ENCODE measurements at regions not wholly inside any gene's neighbourhood (a gene's known extent, or its start where the extent isn't known, plus 50 kb on each side); places are given as distances from the start of the nearest gene placed in this dataset.

GRCh38 chr10:111348076-111348475 lies 271.2 kb downstream of the ADRA2A start:
- no peak overlapping the region for H3K4me3 ChIP-seq (ENCODE audit: low read length, poor library complexity, severe bottlenecking)
- H3K36me3 ChIP-seq (ENCODE audit: insufficient read depth, low read length) = no peaks in the 10 kb centered on the region
- H3K4me2 ChIP-seq (ENCODE audit: low read depth, low read length, poor library complexity, severe bottlenecking) = no peak overlapping the region
- no peak overlapping the region for H3K9ac ChIP-seq (ENCODE audit: low read depth, low read length, poor library complexity, severe bottlenecking)
- TF ChIP-seq EZH2phosphoT487 (IDR thresholded peaks at IDR 0.05; ENCODE audit: borderline replicate concordance) (no peak), CTCF (conservative IDR thresholded peaks at IDR 0.05; ENCODE audit: low read length) (no peak)
- no peaks in the 10 kb centered on the region for H3K9me3 ChIP-seq (ENCODE audit: insufficient read depth, low read depth, low read length)
- H4K20me1 ChIP-seq (ENCODE audit: insufficient read depth, low read length, poor library complexity, severe bottlenecking) = no peaks in the 10 kb centered on the region
- H3F3A ChIP-seq (ENCODE audit: low read depth) = no peaks in the 10 kb centered on the region
- no peaks in the 10 kb centered on the region for H3K79me2 ChIP-seq (ENCODE audit: insufficient read depth, low read length)
- H3K27me3 ChIP-seq (ENCODE audit: insufficient read depth, low read length, poor library complexity, severe bottlenecking) = no peaks in the 10 kb centered on the region
- H3K9me2 ChIP-seq (replicated peaks; ENCODE audit: low read depth, low read length) = no peaks in the 10 kb centered on the region
- no peak overlapping the region for H2AFZ ChIP-seq (ENCODE audit: low read length)
- H3K4me1 ChIP-seq (ENCODE audit: insufficient read depth, low read length, poor library complexity, severe bottlenecking) = no peaks in the 10 kb centered on the region

GRCh38 chr10:111354859-111355258 lies 278.0 kb downstream of the ADRA2A start:
- H3K9ac ChIP-seq (ENCODE audit: low read depth, low read length, poor library complexity, severe bottlenecking) = no peak overlapping the region
- H3K9me3 ChIP-seq (ENCODE audit: insufficient read depth, low read depth, low read length) = no peaks in the 10 kb centered on the region
- no peaks in the 10 kb centered on the region for H4K20me1 ChIP-seq (ENCODE audit: insufficient read depth, low read length, poor library complexity, severe bottlenecking)
- TF ChIP-seq EZH2phosphoT487 (IDR thresholded peaks at IDR 0.05; ENCODE audit: borderline replicate concordance) (no peak), CTCF (conservative IDR thresholded peaks at IDR 0.05; ENCODE audit: low read length) (no peak)
- H3K9me2 ChIP-seq (replicated peaks; ENCODE audit: low read depth, low read length) = no peaks in the 10 kb centered on the region
- H3K4me1 ChIP-seq (ENCODE audit: insufficient read depth, low read length, poor library complexity, severe bottlenecking) = no peaks in the 10 kb centered on the region
- H3K4me3 ChIP-seq (ENCODE audit: low read length, poor library complexity, severe bottlenecking) = no peak overlapping the region
- H3K36me3 ChIP-seq (ENCODE audit: insufficient read depth, low read length) = no peaks in the 10 kb centered on the region
- H3K27me3 ChIP-seq (ENCODE audit: insufficient read depth, low read length, poor library complexity, severe bottlenecking) = no peaks in the 10 kb centered on the region
- no peak overlapping the region for H3K4me2 ChIP-seq (ENCODE audit: low read depth, low read length, poor library complexity, severe bottlenecking)
- no peaks in the 10 kb centered on the region for H3F3A ChIP-seq (ENCODE audit: low read depth)
- no peaks in the 10 kb centered on the region for H3K79me2 ChIP-seq (ENCODE audit: insufficient read depth, low read length)
- no peak overlapping the region for H2AFZ ChIP-seq (ENCODE audit: low read length)

GRCh38 chr10:111356571-111356970 lies 279.7 kb downstream of the ADRA2A start:
- no peaks in the 10 kb centered on the region for H3K27me3 ChIP-seq (ENCODE audit: insufficient read depth, low read length, poor library complexity, severe bottlenecking)
- no peaks in the 10 kb centered on the region for H3K79me2 ChIP-seq (ENCODE audit: insufficient read depth, low read length)
- no peaks in the 10 kb centered on the region for H4K20me1 ChIP-seq (ENCODE audit: insufficient read depth, low read length, poor library complexity, severe bottlenecking)
- no peak overlapping the region for H3K4me3 ChIP-seq (ENCODE audit: low read length, poor library complexity, severe bottlenecking)
- no peak for TF ChIP-seq CTCF (conservative IDR thresholded peaks at IDR 0.05; ENCODE audit: low read length)
- no peak for TF ChIP-seq EZH2phosphoT487 (IDR thresholded peaks at IDR 0.05; ENCODE audit: borderline replicate concordance)
- no peak overlapping the region for H2AFZ ChIP-seq (ENCODE audit: low read length)
- H3K9me2 ChIP-seq (replicated peaks; ENCODE audit: low read depth, low read length) = no peaks in the 10 kb centered on the region
- no peaks in the 10 kb centered on the region for H3K9me3 ChIP-seq (ENCODE audit: insufficient read depth, low read depth, low read length)
- H3K36me3 ChIP-seq (ENCODE audit: insufficient read depth, low read length) = no peaks in the 10 kb centered on the region
- no peak overlapping the region for H3K9ac ChIP-seq (ENCODE audit: low read depth, low read length, poor library complexity, severe bottlenecking)
- no peaks in the 10 kb centered on the region for H3F3A ChIP-seq (ENCODE audit: low read depth)
- no peak overlapping the region for H3K4me2 ChIP-seq (ENCODE audit: low read depth, low read length, poor library complexity, severe bottlenecking)
- no peaks in the 10 kb centered on the region for H3K4me1 ChIP-seq (ENCODE audit: insufficient read depth, low read length, poor library complexity, severe bottlenecking)

Data from Loucy (cell line).